ENCODE measurements at regions not wholly inside any gene's neighbourhood (a gene's known extent, or its start where the extent isn't known, plus 50 kb on each side); places are given as distances from the start of the nearest gene placed in this dataset.
A peak's percentile ranks its signal among the peaks of the same experiment; 100 is the strongest.

DNA sequence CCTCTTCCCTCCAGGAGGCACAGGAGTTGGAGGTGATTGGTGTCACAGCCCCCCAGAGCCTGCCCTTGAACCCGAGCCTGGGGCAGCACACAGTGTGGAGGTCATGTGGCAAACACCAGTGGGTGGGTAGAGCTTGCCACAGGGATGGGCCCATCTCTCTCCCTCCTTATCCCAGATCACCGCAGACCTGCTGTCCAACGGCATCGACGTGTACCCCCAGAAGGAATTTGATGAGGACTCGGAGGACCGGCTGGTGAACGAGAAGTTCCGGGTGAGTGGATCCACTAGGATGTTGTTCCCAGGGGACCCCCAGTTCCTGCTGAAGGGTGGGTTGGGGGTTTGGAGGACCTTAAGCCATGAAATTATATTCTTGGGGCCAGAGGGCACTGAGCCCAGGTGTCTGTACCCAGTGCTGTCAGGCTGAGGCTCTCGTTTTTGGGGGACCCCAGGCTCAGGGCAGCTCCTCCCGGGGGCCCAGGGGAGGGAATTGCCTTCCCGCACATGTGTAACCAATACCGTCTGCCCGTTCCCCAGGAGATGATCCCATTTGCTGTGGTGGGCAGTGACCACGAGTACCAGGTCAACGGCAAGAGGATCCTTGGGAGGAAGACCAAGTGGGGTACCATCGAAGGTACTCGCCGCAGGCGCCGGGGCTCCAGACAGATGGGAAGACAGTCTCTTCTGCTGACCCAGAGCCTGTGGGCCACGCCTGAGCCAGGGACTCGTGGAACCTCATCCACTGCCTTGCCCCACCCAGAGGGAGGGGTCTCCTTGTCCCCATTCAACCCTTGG is 351.9 kb downstream of the SEC14L1 start:
- Mint-ChIP-seq H3K36me3 (ENCODE audit: low read depth) (peaks cover 70% of the 10 kb centered on the region), H3K27me3 (no peaks in the 10 kb centered on the region), H3K4me1 (peaks cover 28% of the 10 kb centered on the region), H3K4me3 (no peak overlapping the region), H3K9me3 (no peaks in the 10 kb centered on the region), H3K27ac (peak overlapping the region; percentile 82)
- ATAC-seq (ENCODE audit: low read depth) (no peak), DNase-seq (peak; percentile 15)
- TF ChIP-seq, protein P1, sequence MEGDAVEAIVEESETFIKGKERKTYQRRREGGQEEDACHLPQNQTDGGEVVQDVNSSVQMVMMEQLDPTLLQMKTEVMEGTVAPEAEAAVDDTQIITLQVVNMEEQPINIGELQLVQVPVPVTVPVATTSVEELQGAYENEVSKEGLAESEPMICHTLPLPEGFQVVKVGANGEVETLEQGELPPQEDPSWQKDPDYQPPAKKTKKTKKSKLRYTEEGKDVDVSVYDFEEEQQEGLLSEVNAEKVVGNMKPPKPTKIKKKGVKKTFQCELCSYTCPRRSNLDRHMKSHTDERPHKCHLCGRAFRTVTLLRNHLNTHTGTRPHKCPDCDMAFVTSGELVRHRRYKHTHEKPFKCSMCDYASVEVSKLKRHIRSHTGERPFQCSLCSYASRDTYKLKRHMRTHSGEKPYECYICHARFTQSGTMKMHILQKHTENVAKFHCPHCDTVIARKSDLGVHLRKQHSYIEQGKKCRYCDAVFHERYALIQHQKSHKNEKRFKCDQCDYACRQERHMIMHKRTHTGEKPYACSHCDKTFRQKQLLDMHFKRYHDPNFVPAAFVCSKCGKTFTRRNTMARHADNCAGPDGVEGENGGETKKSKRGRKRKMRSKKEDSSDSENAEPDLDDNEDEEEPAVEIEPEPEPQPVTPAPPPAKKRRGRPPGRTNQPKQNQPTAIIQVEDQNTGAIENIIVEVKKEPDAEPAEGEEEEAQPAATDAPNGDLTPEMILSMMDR (IDR thresholded peaks at IDR 0.05), result no peak
- ChIA-PET CTCF (interaction anchor here (0.7 to 5.0 kb wide), 5 partner anchors 48 to 162 kb away, joined by 3 to 142 read pairs (median 11); no protein-coding TSS in a partner anchor), POLR2A (interaction anchor here (0.6 to 3.6 kb wide), 15 partner anchors 18 to 1288 kb away, joined by 3 to 27 read pairs (median 8); no protein-coding TSS in a partner anchor)
- intact Hi-C loops (cut with micrococcal nuclease), result no loop called here

DNA sequence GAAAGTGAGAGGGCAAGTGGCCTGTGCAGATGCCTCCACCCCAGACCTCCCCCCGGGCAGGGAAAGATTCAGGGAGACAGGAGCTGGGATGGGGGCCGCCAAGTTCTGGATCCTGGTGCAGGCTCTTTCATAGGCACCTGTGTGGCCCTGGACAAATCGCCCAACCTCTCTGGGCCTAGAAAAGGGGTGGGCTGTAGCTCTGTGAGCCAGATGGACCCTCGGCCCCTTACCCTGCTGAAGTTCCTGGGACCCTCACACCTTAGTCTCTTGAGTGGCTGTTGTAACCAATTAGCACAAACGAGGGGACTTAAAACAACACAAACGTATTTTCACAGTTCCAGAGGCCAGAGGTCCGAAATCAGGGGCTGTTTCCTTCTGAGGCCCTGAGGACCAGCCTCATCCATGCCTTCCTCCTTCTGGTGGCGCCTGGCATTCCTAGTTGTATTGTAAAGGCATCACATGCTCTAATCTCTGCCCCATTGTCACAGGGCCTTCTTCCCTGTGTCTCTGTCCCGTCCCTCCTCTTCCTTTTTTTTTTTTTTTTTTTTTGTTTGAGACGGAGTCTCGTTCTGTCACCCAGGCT is 352.6 kb downstream of the SEC14L1 start:
- Mint-ChIP-seq H3K27me3 (no peaks in the 10 kb centered on the region), H3K4me3 (no peak overlapping the region), H3K4me1 (peaks cover 28% of the 10 kb centered on the region), H3K9me3 (no peaks in the 10 kb centered on the region), H3K36me3 (ENCODE audit: low read depth) (peaks cover 66% of the 10 kb centered on the region), H3K27ac (peak overlapping the region; percentile 69)
- intact Hi-C loops (cut with micrococcal nuclease), result no loop called here
- CTCF ChIA-PET, result interaction anchor here (2.2 to 5.0 kb wide), 5 partner anchors 21 to 162 kb away, joined by 11 to 142 read pairs (median 14); no protein-coding TSS in a partner anchor
- TF ChIP-seq, protein P1 (IDR thresholded peaks at IDR 0.05), result no peak
- ATAC-seq (ENCODE audit: low read depth), result no peak
- DNase-seq, result no peak
- POLR2A ChIA-PET, result interaction anchor here (0.6 to 2.7 kb wide), 7 partner anchors 9 to 107 kb away, joined by 3 to 27 read pairs (median 8); no protein-coding TSS in a partner anchor

DNA sequence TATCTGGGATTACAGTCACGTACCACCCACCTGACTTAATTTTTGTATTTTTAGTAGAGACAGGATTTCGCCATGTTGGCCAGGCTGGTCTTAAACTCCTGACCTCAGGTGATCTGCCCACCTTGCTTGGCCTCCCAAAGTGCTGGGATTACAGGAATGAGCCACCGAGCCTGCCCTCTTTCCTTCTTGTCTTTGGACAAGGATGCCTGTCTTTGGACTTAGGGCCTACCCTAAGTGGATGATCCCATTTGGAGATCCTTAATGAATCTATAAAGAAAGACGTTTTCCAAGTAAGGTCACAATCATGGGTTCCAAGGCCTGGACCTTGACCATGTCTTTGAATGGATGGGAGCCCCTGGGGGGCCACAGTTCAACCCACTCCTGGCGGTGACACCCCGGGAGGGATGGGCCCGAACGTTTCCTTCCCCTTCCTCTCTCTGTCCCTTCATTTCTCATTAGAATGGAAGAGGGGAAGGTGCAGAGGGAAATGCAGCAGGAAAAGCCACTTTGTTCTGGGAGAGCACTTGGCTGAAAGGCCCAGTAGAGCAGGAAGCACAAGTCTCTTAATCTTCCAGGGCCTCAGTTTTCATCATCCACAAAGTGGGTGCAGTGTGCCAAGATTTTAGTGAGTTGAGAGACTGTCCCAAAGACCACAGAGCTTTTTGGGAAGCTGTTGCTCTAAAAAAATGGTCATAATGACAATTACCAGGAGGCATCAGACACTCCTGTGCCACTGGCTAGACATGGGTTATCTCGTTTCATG is 353.3 kb downstream of the SEC14L1 start:
- Mint-ChIP-seq H3K4me3 (no peak overlapping the region), H3K4me1 (peaks cover 28% of the 10 kb centered on the region), H3K36me3 (ENCODE audit: low read depth) (peaks cover 64% of the 10 kb centered on the region), H3K9me3 (no peaks in the 10 kb centered on the region), H3K27me3 (no peaks in the 10 kb centered on the region), H3K27ac (peak overlapping the region; percentile 61)
- ChIA-PET CTCF (interaction anchor here (0.8 to 5.0 kb wide), 24 partner anchors 17 to 438 kb away, joined by 3 to 142 read pairs (median 5); no protein-coding TSS in a partner anchor), POLR2A (interaction anchor here (0.6 to 2.7 kb wide), 21 partner anchors 8 to 464 kb away, joined by 3 to 27 read pairs (median 6); partner anchors contain the start of gene TNRC6C)
- DNase-seq (peak; percentile 7), ATAC-seq (ENCODE audit: low read depth) (no peak)
- TF ChIP-seq, protein P1 (IDR thresholded peaks at IDR 0.05), result no peak
- intact Hi-C loops (cut with micrococcal nuclease), result loop anchor here (1.0 to 2.0 kb wide), 4 partner anchors 29 to 89 kb away; no protein-coding TSS in a partner anchor

DNA sequence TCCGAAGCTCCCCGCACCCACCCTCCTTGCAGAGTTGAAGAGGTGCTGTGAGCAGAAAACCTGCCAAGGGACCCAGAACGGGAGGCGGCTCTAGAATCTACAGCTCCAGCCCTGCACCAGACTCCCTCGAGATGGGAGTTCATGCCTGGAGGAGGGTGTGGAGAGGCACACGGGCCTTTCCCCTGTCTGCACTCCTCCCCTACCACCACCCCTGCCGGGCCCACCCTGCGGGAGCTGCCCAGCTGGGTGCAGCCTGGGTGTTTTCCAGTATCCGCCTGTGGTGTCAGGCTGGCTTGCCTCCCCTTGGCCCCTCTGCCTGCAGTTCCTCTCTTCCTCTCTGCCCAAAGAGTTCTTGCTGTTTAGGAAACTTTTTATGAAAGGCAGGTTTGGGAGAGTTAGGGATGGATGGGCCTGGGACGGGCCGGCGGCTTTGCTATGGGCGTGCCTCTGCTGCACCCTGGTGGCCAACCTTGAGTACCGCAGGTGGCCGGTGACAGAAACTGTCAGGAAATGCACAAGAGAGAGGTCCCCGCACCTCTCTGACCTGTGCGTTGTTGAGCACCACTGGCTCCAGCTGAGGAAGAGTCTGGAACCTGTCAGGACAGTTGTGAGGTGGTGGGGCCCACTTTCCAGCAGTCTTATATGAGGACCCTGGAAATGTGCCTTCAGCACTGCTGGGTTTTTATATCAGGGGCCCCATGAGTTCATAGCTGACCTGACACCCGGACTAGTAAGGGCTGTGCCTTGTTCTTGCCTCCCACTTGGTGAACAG is 354.1 kb downstream of the SEC14L1 start:
- DNase-seq, result peak; percentile 73
- Mint-ChIP-seq H3K9me3 (no peaks in the 10 kb centered on the region), H3K36me3 (ENCODE audit: low read depth) (peaks cover 68% of the 10 kb centered on the region), H3K27me3 (no peaks in the 10 kb centered on the region), H3K4me1 (peaks cover 27% of the 10 kb centered on the region), H3K4me3 (peak overlapping the region; percentile 15), H3K27ac (peak overlapping the region; percentile 77)
- ChIA-PET CTCF (interaction anchor here (0.7 to 5.0 kb wide), 24 partner anchors 18 to 439 kb away, joined by 3 to 142 read pairs (median 5); no protein-coding TSS in a partner anchor), POLR2A (interaction anchor here (0.6 to 2.7 kb wide), 18 partner anchors 21 to 463 kb away, joined by 3 to 27 read pairs (median 7); partner anchors contain the start of gene TNRC6C)
- intact Hi-C loops (cut with micrococcal nuclease), result loop anchor here (1.0 to 5.0 kb wide), 8 partner anchors 30 to 408 kb away; no protein-coding TSS in a partner anchor
- peak; percentile 64 for ATAC-seq (ENCODE audit: low read depth)
- TF ChIP-seq, protein P1 (IDR thresholded peaks at IDR 0.05), result peak; percentile 77

Data from activated B cell treated with CpG ODN at 0.5 μM for 24 hours (primary cell).